HL-60 (cell line): ENCODE measurements at regions not wholly inside any gene's neighbourhood (a gene's known extent, or its start where the extent isn't known, plus 50 kb on each side); places are given as distances from the start of the nearest gene placed in this dataset.

Source experiments
- DNase-seq, 2 experiments: peaks; one replicate each; pipeline ENCODE4 v3.0.0-alpha.2; 2010 to 2020; ENCODE audit warnings: low read depth in 1 of 2, low spot score in 1 of 2
- H3K27ac ChIP-seq: fragments of 250-450 bp; sonication (Bioruptor Pico); replicated peaks from 2 replicates; pipeline ENCODE4 v1.5.1; 2020; ENCODE audit warnings: mild to moderate bottlenecking, moderate library complexity
- H3K27me3 ChIP-seq: fragments of 250-450 bp; sonication (Bioruptor Pico); 2 replicates; pipeline ENCODE4 v1.5.1; 2021; ENCODE audit warnings: mild to moderate bottlenecking, moderate library complexity; ENCODE audit not compliant: insufficient read depth, poor library complexity, severe bottlenecking
- H3K4me3 ChIP-seq: replicated peaks from 2 replicates; pipeline ENCODE4 v1.5.1; 2011; ENCODE audit warnings: mild to moderate bottlenecking, control low read depth, low read length; ENCODE audit not compliant: insufficient read depth
- GABPA ChIP-seq: IDR thresholded peaks from 2 replicates; pipeline ENCODE4 v1.6.1; 2012; ENCODE audit warnings: low read depth
- POLR2AphosphoS5 ChIP-seq: IDR thresholded peaks from 2 replicates; pipeline ENCODE4 v1.6.1; 2012; ENCODE audit warnings: low read depth
- SPI1 ChIP-seq: IDR thresholded peaks from 2 replicates; pipeline ENCODE4 v1.6.1; 2012; ENCODE audit warnings: low read depth, mild to moderate bottlenecking, borderline replicate concordance
- TF ChIP-seq, protein P1 (sequence below): IDR thresholded peaks from 2 replicates; pipeline ENCODE4 v1.6.1; 2012; ENCODE audit warnings: low read depth; ENCODE audit not compliant: insufficient replicate concordance
- TF ChIP-seq, protein P2 (sequence below): IDR thresholded peaks from one replicate; pipeline ENCODE4 v1.5.1; 2011; ENCODE audit warnings: low read length, control low read depth, inconsistent platforms; ENCODE audit not compliant: insufficient read depth

DNA sequence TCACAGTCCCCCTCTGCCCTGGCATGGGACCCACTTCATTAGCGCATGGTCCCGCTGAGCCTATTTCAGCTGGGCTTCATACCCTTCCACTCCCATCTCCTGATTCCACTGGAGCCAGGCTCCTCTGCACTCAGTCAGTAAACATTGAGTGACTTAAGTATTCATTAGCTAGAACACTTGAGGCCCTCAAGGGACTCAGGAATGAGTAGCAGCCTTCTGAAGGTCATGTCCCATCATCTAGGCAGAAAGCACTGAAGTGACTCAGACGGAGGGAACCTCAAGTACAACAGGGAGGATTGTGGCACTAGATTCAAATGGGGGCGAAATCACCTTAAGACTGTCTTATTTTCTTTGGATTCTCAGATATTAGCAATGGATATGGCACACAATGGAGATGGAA is 186.6 kb upstream of the INHBA start:
- DNase-seq = no peak
- no peaks in the 10 kb centered on the region for H3K27me3 ChIP-seq
- no peak overlapping the region for H3K27ac ChIP-seq
- no peak overlapping the region for H3K4me3 ChIP-seq
- TF ChIP-seq GABPA (no peak), SPI1 (no peak), POLR2AphosphoS5 (no peak)
- TF ChIP-seq, protein P1, sequence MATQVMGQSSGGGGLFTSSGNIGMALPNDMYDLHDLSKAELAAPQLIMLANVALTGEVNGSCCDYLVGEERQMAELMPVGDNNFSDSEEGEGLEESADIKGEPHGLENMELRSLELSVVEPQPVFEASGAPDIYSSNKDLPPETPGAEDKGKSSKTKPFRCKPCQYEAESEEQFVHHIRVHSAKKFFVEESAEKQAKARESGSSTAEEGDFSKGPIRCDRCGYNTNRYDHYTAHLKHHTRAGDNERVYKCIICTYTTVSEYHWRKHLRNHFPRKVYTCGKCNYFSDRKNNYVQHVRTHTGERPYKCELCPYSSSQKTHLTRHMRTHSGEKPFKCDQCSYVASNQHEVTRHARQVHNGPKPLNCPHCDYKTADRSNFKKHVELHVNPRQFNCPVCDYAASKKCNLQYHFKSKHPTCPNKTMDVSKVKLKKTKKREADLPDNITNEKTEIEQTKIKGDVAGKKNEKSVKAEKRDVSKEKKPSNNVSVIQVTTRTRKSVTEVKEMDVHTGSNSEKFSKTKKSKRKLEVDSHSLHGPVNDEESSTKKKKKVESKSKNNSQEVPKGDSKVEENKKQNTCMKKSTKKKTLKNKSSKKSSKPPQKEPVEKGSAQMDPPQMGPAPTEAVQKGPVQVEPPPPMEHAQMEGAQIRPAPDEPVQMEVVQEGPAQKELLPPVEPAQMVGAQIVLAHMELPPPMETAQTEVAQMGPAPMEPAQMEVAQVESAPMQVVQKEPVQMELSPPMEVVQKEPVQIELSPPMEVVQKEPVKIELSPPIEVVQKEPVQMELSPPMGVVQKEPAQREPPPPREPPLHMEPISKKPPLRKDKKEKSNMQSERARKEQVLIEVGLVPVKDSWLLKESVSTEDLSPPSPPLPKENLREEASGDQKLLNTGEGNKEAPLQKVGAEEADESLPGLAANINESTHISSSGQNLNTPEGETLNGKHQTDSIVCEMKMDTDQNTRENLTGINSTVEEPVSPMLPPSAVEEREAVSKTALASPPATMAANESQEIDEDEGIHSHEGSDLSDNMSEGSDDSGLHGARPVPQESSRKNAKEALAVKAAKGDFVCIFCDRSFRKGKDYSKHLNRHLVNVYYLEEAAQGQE = no peak
- TF ChIP-seq, protein P2, sequence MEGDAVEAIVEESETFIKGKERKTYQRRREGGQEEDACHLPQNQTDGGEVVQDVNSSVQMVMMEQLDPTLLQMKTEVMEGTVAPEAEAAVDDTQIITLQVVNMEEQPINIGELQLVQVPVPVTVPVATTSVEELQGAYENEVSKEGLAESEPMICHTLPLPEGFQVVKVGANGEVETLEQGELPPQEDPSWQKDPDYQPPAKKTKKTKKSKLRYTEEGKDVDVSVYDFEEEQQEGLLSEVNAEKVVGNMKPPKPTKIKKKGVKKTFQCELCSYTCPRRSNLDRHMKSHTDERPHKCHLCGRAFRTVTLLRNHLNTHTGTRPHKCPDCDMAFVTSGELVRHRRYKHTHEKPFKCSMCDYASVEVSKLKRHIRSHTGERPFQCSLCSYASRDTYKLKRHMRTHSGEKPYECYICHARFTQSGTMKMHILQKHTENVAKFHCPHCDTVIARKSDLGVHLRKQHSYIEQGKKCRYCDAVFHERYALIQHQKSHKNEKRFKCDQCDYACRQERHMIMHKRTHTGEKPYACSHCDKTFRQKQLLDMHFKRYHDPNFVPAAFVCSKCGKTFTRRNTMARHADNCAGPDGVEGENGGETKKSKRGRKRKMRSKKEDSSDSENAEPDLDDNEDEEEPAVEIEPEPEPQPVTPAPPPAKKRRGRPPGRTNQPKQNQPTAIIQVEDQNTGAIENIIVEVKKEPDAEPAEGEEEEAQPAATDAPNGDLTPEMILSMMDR = no peak

GRCh38 chr7:41889040-41889439 is 186.2 kb upstream of the INHBA start:
- no peak overlapping the region for H3K4me3 ChIP-seq
- H3K27me3 ChIP-seq = no peaks in the 10 kb centered on the region
- no peak overlapping the region for H3K27ac ChIP-seq
- DNase-seq = no peak
- TF ChIP-seq, protein P2 = no peak
- TF ChIP-seq, protein P1 = no peak
- TF ChIP-seq SPI1 (no peak), GABPA (no peak), POLR2AphosphoS5 (no peak)

DNA sequence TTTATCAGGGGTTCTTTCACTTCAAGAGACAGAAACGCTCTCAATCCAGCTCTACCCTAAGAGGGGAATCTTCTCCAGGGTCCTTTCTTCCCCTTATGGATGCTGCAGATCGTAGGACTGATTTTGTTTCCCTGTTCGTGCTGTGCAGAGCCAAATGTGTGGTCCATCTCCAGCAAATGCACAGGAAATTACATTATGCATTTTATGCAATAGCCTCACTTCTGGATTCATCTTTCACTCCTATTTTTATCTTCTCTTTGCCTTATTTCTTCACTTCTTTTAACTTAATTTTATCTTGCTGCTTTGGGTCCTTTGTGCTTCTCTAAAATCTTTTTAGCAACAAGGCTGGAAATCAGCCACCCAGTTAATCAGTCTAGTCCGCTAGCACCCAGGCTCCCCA is 184.5 kb upstream of the INHBA start:
- TF ChIP-seq, protein P2 = no peak
- TF ChIP-seq GABPA = no peak
- DNase-seq = no peak
- Histone ChIP-seq H3K27ac (no peak overlapping the region), H3K27me3 (no peaks in the 10 kb centered on the region), H3K4me3 (no peak overlapping the region)

DNA sequence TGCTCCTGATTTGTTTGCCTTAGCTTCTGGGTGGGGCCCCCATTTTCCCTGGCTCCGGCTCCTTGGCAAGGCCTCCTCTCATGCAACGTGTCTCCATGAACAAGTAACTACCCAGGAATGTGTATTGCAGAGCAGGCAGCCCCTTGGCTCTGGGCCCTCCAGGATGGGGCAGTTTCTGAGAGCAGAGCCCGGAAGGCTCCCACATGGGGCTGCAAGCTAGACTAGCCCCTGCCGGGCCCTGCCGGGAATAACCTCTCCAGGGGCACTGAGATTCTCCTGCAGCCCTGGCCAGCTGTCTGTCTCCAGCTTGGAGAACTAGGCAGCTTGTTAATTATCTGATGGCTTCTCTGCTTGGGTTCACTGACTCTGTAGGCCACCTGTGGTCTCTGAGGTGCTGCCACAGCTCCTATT is 184.0 kb upstream of the INHBA start:
- Histone ChIP-seq H3K27ac (no peak overlapping the region), H3K27me3 (no peaks in the 10 kb centered on the region), H3K4me3 (no peak overlapping the region)
- no peak for DNase-seq
- no peak for TF ChIP-seq GABPA
